ENCODE measurements at regions not wholly inside any gene's neighbourhood (a gene's known extent, or its start where the extent isn't known, plus 50 kb on each side); places are given as distances from the start of the nearest gene placed in this dataset.

DNA sequence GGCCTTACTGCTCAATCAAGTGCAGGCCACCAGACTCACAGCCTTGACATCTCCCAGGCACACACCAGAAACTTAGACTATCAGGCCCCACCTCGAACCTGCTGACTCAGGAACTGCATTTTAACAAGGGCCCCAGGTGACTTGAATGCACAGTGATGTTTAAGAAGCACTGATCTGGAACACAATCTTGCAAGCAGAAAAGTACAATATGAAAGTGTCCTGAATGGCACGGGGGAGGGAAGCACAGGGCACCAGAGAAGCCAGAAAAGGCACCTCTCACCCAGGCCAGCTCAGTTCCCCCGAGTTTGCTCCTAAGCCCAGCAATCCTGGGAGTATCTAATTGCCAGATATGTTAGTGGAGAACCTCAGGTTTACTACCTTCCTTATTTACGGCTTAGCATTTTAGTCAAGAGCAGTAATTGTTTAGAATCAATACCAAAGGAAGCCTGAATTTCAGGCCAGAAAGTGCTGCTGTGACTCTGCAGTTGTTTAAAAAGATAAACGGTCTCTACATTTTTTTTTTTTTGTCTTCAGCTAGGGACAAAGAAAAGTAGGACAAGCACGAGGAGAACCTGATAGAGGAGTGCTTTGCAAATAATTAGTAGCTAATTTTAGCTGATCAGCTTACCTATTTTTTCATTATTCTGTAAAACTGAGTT is 50.9 kb upstream of the CDC42BPA start (continued):
- TF ChIP-seq ZNF239 (CRISPR knock-in tag; IDR thresholded peaks at IDR 0.05) (no peak), POLR2H (tag; IDR thresholded peaks at IDR 0.05; ENCODE audit: low read depth) (no peak), ZNF41 (CRISPR knock-in tag; conservative IDR thresholded peaks at IDR 0.05) (0 out of 2 replicates have a peak, but pooled peaks have one; percentile 32), ZNF583 (CRISPR knock-in tag; IDR thresholded peaks at IDR 0.05) (peak; percentile 29; the same call in 1 of the 2 replicates), ELF2 (CRISPR knock-in tag; IDR thresholded peaks at IDR 0.05) (no peak), MYC (IDR thresholded peaks at IDR 0.05; ENCODE audit: low read depth, low read length) (0 out of 2 replicates have a peak, but pooled peaks have one; percentile 17), MYC (CRISPR knock-in tag; IDR thresholded peaks at IDR 0.05; ENCODE audit: borderline replicate concordance, low read depth) (no peak), HSF4 (CRISPR knock-in tag; IDR thresholded peaks at IDR 0.05; ENCODE audit: borderline replicate concordance) (no peak), L3MBTL2 (IDR thresholded peaks at IDR 0.05) (peak; percentile 52), MAFK (IDR thresholded peaks at IDR 0.05; ENCODE audit: low read length) (peak; percentile 86), CBX3 (IDR thresholded peaks at IDR 0.05; ENCODE audit: borderline replicate concordance in 1 of 2, low read length in 2 of 2) (peak in 1 of 2 experiments; percentile 57; a peak in 1 of 3 replicates), KDM4B (IDR thresholded peaks at IDR 0.05; ENCODE audit: borderline replicate concordance in 2 of 2, low read depth in 1 of 2) (no peak), EP300 (IDR thresholded peaks at IDR 0.05; ENCODE audit: low read length) (no peak)
- TF ChIP-seq, protein P1, sequence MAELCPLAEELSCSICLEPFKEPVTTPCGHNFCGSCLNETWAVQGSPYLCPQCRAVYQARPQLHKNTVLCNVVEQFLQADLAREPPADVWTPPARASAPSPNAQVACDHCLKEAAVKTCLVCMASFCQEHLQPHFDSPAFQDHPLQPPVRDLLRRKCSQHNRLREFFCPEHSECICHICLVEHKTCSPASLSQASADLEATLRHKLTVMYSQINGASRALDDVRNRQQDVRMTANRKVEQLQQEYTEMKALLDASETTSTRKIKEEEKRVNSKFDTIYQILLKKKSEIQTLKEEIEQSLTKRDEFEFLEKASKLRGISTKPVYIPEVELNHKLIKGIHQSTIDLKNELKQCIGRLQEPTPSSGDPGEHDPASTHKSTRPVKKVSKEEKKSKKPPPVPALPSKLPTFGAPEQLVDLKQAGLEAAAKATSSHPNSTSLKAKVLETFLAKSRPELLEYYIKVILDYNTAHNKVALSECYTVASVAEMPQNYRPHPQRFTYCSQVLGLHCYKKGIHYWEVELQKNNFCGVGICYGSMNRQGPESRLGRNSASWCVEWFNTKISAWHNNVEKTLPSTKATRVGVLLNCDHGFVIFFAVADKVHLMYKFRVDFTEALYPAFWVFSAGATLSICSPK (IDR thresholded peaks at IDR 0.05; ENCODE audit: borderline replicate concordance) = no peak
- TF ChIP-seq, protein P2, sequence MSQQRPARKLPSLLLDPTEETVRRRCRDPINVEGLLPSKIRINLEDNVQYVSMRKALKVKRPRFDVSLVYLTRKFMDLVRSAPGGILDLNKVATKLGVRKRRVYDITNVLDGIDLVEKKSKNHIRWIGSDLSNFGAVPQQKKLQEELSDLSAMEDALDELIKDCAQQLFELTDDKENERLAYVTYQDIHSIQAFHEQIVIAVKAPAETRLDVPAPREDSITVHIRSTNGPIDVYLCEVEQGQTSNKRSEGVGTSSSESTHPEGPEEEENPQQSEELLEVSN (IDR thresholded peaks at IDR 0.05; ENCODE audit: borderline replicate concordance in 1 of 2, extremely low read depth in 1 of 2, insufficient read depth in 1 of 2, insufficient read length in 1 of 2, low read depth in 1 of 2, low read length in 1 of 2, poor library complexity in 1 of 2, severe bottlenecking in 1 of 2) = peak in 1 of 2 experiments; percentile 31
- TF ChIP-seq, protein P3, sequence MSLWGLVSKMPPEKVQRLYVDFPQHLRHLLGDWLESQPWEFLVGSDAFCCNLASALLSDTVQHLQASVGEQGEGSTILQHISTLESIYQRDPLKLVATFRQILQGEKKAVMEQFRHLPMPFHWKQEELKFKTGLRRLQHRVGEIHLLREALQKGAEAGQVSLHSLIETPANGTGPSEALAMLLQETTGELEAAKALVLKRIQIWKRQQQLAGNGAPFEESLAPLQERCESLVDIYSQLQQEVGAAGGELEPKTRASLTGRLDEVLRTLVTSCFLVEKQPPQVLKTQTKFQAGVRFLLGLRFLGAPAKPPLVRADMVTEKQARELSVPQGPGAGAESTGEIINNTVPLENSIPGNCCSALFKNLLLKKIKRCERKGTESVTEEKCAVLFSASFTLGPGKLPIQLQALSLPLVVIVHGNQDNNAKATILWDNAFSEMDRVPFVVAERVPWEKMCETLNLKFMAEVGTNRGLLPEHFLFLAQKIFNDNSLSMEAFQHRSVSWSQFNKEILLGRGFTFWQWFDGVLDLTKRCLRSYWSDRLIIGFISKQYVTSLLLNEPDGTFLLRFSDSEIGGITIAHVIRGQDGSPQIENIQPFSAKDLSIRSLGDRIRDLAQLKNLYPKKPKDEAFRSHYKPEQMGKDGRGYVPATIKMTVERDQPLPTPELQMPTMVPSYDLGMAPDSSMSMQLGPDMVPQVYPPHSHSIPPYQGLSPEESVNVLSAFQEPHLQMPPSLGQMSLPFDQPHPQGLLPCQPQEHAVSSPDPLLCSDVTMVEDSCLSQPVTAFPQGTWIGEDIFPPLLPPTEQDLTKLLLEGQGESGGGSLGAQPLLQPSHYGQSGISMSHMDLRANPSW (CRISPR knock-in tag; IDR thresholded peaks at IDR 0.05) = 0 out of 2 replicates have a peak, but pooled peaks have one; percentile 48
- TF ChIP-seq, protein P4, sequence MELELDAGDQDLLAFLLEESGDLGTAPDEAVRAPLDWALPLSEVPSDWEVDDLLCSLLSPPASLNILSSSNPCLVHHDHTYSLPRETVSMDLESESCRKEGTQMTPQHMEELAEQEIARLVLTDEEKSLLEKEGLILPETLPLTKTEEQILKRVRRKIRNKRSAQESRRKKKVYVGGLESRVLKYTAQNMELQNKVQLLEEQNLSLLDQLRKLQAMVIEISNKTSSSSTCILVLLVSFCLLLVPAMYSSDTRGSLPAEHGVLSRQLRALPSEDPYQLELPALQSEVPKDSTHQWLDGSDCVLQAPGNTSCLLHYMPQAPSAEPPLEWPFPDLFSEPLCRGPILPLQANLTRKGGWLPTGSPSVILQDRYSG (tag; conservative IDR thresholded peaks at IDR 0.05; ENCODE audit: low read depth) = peak; percentile 70
